HCT116 (cell line): ENCODE measurements at regions not wholly inside any gene's neighbourhood (a gene's known extent, or its start where the extent isn't known, plus 50 kb on each side); places are given as distances from the start of the nearest gene placed in this dataset.

Source experiments
- ATAC-seq: fragments of 200-7000 bp; cut with Tn5 transposase; 2 replicates; pipeline ENCODE4 v1.9.1; 2020; ENCODE audit warnings: mild to moderate bottlenecking, moderate library complexity
- BruUV-seq: library from RNA; stranded (reverse); fragments of 400-500 nt; replicated peaks from 2 replicates; lab custom pipeline; 2021; lab: Mats Ljungman, UMichigan
- CTCF ChIA-PET: fragments of 300-600 bp; sonication (Branson Sonifier 250); formaldehyde crosslinking; loops from one replicate; lab custom pipeline; 2021; ENCODE audit warnings: antibody characterized with exemption; lab: Charles Lee
- POLR2A ChIA-PET: fragments of 300-600, 350-600 bp; sonication (Branson Sonifier 250); formaldehyde crosslinking; loops from one replicate; lab custom pipeline; 2021; ENCODE audit warnings: antibody characterized with exemption; lab: Charles Lee
- RAD21 ChIA-PET, 2 experiments: fragments of 300-600 bp; sonication (Branson Sonifier 250); formaldehyde crosslinking; loops; one replicate each; lab custom pipeline; 2023; ENCODE audit warnings: low total read pairs in 2 of 2; ENCODE audit not compliant: uncharacterized antibody in 2 of 2, unreplicated experiment in 2 of 2, low non-redundant PET in 1 of 2; lab: Charles Lee
- DNase-seq: peaks from one replicate; pipeline ENCODE4 v3.0.0-alpha.2; 2010; ENCODE audit warnings: low read depth, low spot score
- H2AFZ ChIP-seq: fragments of 200-600 bp; shearing (Covaris generic), sonication (generic); 2 replicates; pipeline ENCODE4 v1.6.1; 2017; ENCODE audit warnings: low read depth, mixed run types, mixed read lengths, antibody characterized with exemption, low read length; ENCODE audit not compliant: poor library complexity, severe bottlenecking
- H3K27ac ChIP-seq: 2 replicates; pipeline ENCODE4 v1.5.1; 2012; ENCODE audit warnings: low read depth, low read length
- H3K27me3 ChIP-seq: fragments of 200-600 bp; sonication (generic); 2 replicates; pipeline ENCODE4 v1.6.1; 2016; ENCODE audit warnings: mixed run types, low read length, mixed read lengths; ENCODE audit not compliant: insufficient read depth
- H3K36me3 ChIP-seq, 2 experiments: fragments of 200-500 bp in 1 of 2; fragments of 200-600 bp in 1 of 2; sonication (Bioruptor generic) in 1 of 2; sonication (generic) in 1 of 2; 2 replicates each; pipeline versions ENCODE4 v1.5.1 to v1.6.1; 2014 to 2016; ENCODE audit warnings: low read length in 2 of 2, inconsistent platforms in 1 of 2, mixed read lengths in 1 of 2, mixed run types in 1 of 2; ENCODE audit not compliant: insufficient read depth in 2 of 2, control insufficient read depth in 1 of 2
- H3K4me1 ChIP-seq, 2 experiments: fragments of 200-600 bp in 1 of 2; sonication (generic) in 1 of 2; 2 replicates each; pipeline versions ENCODE4 v1.5.1 to v1.6.1; 2012 to 2017; ENCODE audit warnings: low read length in 2 of 2, inconsistent platforms in 1 of 2, mild to moderate bottlenecking in 1 of 2, mixed read lengths in 1 of 2, mixed run types in 1 of 2, moderate library complexity in 1 of 2; ENCODE audit not compliant: insufficient read depth in 2 of 2, control insufficient read depth in 1 of 2
- H3K4me2 ChIP-seq: fragments of 200-600 bp; sonication (generic); 2 replicates; pipeline ENCODE4 v1.6.1; 2017; ENCODE audit warnings: mixed run types, low read length, mixed read lengths
- H3K4me3 ChIP-seq, 2 experiments: fragments of 200-600 bp in 1 of 2; sonication (generic) in 1 of 2; replicated peaks in 1 of 2; 2 replicates each; pipeline ENCODE4 v1.5.1; 2011 to 2016; ENCODE audit warnings: low read length in 2 of 2, control low read depth in 1 of 2, low read depth in 1 of 2, mild to moderate bottlenecking in 1 of 2, mixed read lengths in 1 of 2, mixed run types in 1 of 2
- H3K79me2 ChIP-seq: fragments of 200-600 bp; sonication (generic); 2 replicates; pipeline ENCODE4 v1.6.1; 2017; ENCODE audit warnings: mild to moderate bottlenecking, mixed run types, low read length, moderate library complexity, mixed read lengths; ENCODE audit not compliant: insufficient read depth
- H3K9ac ChIP-seq: fragments of 200-600 bp; sonication (generic); 2 replicates; pipeline ENCODE4 v1.6.1; 2016; ENCODE audit warnings: low read length, mixed read lengths
- H3K9me2 ChIP-seq: fragments of 200-600 bp; sonication (generic), shearing (Covaris generic); 2 replicates; pipeline ENCODE4 v1.6.1; 2017; ENCODE audit warnings: mixed run types, mild to moderate bottlenecking, moderate library complexity; ENCODE audit not compliant: insufficient read depth
- H3K9me3 ChIP-seq, 2 experiments: fragments of 200-500 bp in 1 of 2; fragments of 200-600 bp in 1 of 2; sonication (Bioruptor generic) in 1 of 2; sonication (generic) in 1 of 2; 2 replicates each; pipeline ENCODE4 v1.6.1; 2014 to 2017; ENCODE audit warnings: low read length in 2 of 2, mixed read lengths in 2 of 2, inconsistent platforms in 1 of 2, low read depth in 1 of 2, mild to moderate bottlenecking in 1 of 2, mixed run types in 1 of 2, moderate library complexity in 1 of 2; ENCODE audit not compliant: control insufficient read depth in 1 of 2, insufficient read depth in 1 of 2
- H4K20me1 ChIP-seq: fragments of 200-600 bp; sonication (generic), shearing (Covaris generic); 2 replicates; pipeline ENCODE4 v1.6.1; 2017; ENCODE audit warnings: mixed run types, mild to moderate bottlenecking, moderate library complexity; ENCODE audit not compliant: insufficient read depth
- CTCF ChIP-seq, 3 experiments: fragments of 200-600 bp in 1 of 3; sonication (generic) in 1 of 3; IDR thresholded peaks in 2 of 3; conservative IDR thresholded peaks in 1 of 3; 2 replicates each; pipeline ENCODE4 v1.5.1; 2012 to 2017; ENCODE audit warnings: low read depth in 2 of 3, low read length in 2 of 3, antibody characterized with exemption in 1 of 3, borderline replicate concordance in 1 of 3, control low read depth in 1 of 3, mild to moderate bottlenecking in 1 of 3, mixed read lengths in 1 of 3, mixed run types in 1 of 3, moderate library complexity in 1 of 3; ENCODE audit not compliant: insufficient read depth in 1 of 3
- FOSL1 ChIP-seq: IDR thresholded peaks from 2 replicates; pipeline ENCODE4 v1.6.1; 2012; ENCODE audit warnings: low read depth
- POLR2AphosphoS5 ChIP-seq: IDR thresholded peaks from 2 replicates; pipeline ENCODE4 v1.6.1; 2011; ENCODE audit warnings: mild to moderate bottlenecking, low read depth, low read length, moderate library complexity
- RAD21 ChIP-seq: IDR thresholded peaks from 2 replicates; pipeline ENCODE4 v1.6.1; 2012; ENCODE audit warnings: low read depth, mild to moderate bottlenecking
- REST ChIP-seq: IDR thresholded peaks from 2 replicates; pipeline ENCODE4 v1.6.1; 2012; ENCODE audit warnings: low read depth
- SP1 ChIP-seq: IDR thresholded peaks from 2 replicates; pipeline ENCODE4 v1.6.1; 2012; ENCODE audit warnings: low read depth
- YY1 ChIP-seq: IDR thresholded peaks from 2 replicates; pipeline ENCODE4 v1.6.1; 2011; ENCODE audit warnings: low read length, low read depth, moderate library complexity, mild to moderate bottlenecking; ENCODE audit not compliant: insufficient replicate concordance; ENCODE audit errors: extremely low read depth
- ZFX ChIP-seq: fragments of 450-650 bp; IDR thresholded peaks from 2 replicates; pipeline ENCODE4 v1.6.1; 2017
- ZNF274 ChIP-seq: fragments of 200-500 bp; sonication (Bioruptor generic); IDR thresholded peaks from 2 replicates; pipeline ENCODE4 v1.6.1; 2014; ENCODE audit warnings: mild to moderate bottlenecking, low read depth, low read length, inconsistent platforms
- intact Hi-C: fragments of 100-400 bp; cut with micrococcal nuclease; formaldehyde crosslinking; loops from 2 replicates; pipeline ENCODE4 v1.10.0; 2022

- no TSS peak for BruUV-seq
- H2AFZ ChIP-seq = no peak overlapping the region
- H4K20me1 ChIP-seq = no peaks in the 10 kb centered on the region
- intact Hi-C loops = no loop called here
- no peak for DNase-seq
- H3K27me3 ChIP-seq = peaks cover 10% of the 10 kb centered on the region
- POLR2A ChIA-PET = no interaction called here
- no peaks in the 10 kb centered on the region for H3K36me3 ChIP-seq
- CTCF ChIA-PET = interaction anchor here (1.8 kb wide), 1 partner anchor 10 kb away, joined by 7 read pairs; no protein-coding TSS in a partner anchor
- no peak overlapping the region for H3K4me2 ChIP-seq
- H3K79me2 ChIP-seq = no peaks in the 10 kb centered on the region
- no peaks in the 10 kb centered on the region for H3K9me3 ChIP-seq
- TF ChIP-seq CTCF (IDR thresholded peaks at IDR 0.05 in 2 of 3, conservative IDR thresholded peaks at IDR 0.05 in 1 of 3; ENCODE audit: borderline replicate concordance in 1 of 3, insufficient read depth in 1 of 3, low read depth in 2 of 3, low read length in 2 of 3) (no peak), POLR2AphosphoS5 (no peak), ZFX (no peak), FOSL1 (no peak), SP1 (no peak), YY1 (no peak), ZNF274 (no peak), REST (no peak), RAD21 (no peak)
- TF ChIP-seq, all 23 proteins: peak for 0
- H3K27ac ChIP-seq = no peak overlapping the region
- no peak overlapping the region for H3K9ac ChIP-seq
- ATAC-seq = no peak
- RAD21 ChIA-PET = no interaction called here
- no peaks in the 10 kb centered on the region for H3K4me1 ChIP-seq
- no peak overlapping the region for H3K4me3 ChIP-seq
- H3K9me2 ChIP-seq = no peaks in the 10 kb centered on the region
Observed at GRCh38 chr10:126758867-126759266, 88.4 kb upstream of the C10orf90 start.
